Limb (tissue), 2 donors: ENCODE measurements at regions not wholly inside any gene's neighbourhood (a gene's known extent, or its start where the extent isn't known, plus 50 kb on each side); places are given as distances from the start of the nearest gene placed in this dataset.
"Not testable (repeated sequence)": the region's sequence is repeated elsewhere in the genome, so short reads cannot be mapped to it uniquely, and the experiment has no call there.

ENCODE experiments used
- DNase-seq, 2 donors: peaks; one replicate each; pipeline ENCODE4 v3.0.0-alpha.2; 2016; ENCODE audit errors: extremely low spot score in 2 of 2

- DNase-seq: peak; percentile 73 to 81
Observed at GRCh38 chr2:71923887-71924533, 223.7 kb downstream of the CYP26B1 start.

GRCh38 chr2:71923143-71923525, 224.5 kb downstream of the CYP26B1 start:
- no peak for DNase-seq

- DNase-seq: peak in 1 of 2 donors; percentile 22
Observed at GRCh38 chr2:71922499-71923142, 225.0 kb downstream of the CYP26B1 start.

GRCh38 chr2:71922091-71922490, 225.6 kb downstream of the CYP26B1 start:
- no peak for DNase-seq

DNA sequence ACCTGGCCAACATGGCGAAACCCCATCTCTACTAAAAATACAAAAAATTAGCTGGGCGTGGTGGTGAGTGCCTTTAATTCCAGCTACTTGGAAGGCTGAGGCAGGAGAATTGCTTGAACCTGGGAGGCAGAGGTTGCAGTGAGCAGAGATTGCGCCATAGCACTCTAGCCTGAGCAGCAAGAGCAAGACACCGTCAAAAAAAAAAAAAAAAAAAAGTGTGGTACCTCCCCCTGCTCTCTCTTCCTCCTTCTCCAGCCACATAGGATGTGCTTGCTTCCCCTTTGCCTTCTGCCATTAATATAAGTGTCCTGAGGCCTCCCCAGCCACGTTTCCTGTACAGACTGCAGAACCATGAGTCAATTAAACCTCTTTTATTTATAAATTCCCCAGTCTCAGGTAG, 226.8 kb downstream of the CYP26B1 start:
- DNase-seq: not testable (repeated sequence)

GRCh38 chr2:71919708-71920107, 228.0 kb downstream of the CYP26B1 start:
- no peak for DNase-seq

- no peak for DNase-seq
Observed at GRCh38 chr2:71910277-71910676, 237.4 kb downstream of the CYP26B1 start.

DNA sequence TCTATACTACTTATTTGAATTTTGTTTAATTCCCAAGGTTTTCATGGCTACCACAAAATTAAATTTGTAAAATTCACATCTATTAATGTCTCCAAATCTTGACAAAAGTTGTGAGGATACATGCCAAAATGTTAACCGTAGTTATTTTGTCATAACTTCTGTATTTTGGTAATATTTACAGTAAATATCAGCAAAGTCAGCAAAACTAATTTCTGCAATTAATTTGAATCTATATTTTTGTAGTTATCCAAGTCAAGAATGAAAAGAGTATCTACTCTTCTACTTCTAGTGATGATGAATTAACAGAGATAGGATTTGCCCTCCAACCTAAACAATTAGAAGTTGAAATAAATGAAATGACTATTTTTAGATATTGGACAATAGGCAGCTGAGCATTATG, 238.9 kb downstream of the CYP26B1 start:
- DNase-seq: no peak

DNA sequence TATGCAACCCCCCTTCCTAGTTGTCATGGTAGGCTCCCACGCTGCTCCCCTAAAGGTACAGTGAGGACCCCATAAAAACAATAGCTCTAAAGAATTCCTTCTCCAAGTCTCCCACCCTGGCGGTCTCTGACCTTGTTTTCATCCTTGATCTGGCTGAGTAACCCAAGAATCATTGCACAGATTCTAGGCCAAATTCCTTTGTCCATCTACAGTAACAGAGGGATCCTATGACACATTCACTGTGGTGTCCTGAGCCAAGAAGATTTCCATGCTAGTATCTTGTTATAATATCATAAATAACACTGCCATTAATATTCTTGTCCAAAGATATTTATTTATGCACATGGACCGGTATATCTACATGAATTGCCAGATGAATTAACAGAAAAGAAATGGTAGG, 240.2 kb downstream of the CYP26B1 start:
- DNase-seq: no peak

GRCh38 chr2:71906357-71906973, 241.2 kb downstream of the CYP26B1 start:
- DNase-seq: no peak

GRCh38 chr2:71905205-71905604, 242.5 kb downstream of the CYP26B1 start:
- no peak for DNase-seq

DNA sequence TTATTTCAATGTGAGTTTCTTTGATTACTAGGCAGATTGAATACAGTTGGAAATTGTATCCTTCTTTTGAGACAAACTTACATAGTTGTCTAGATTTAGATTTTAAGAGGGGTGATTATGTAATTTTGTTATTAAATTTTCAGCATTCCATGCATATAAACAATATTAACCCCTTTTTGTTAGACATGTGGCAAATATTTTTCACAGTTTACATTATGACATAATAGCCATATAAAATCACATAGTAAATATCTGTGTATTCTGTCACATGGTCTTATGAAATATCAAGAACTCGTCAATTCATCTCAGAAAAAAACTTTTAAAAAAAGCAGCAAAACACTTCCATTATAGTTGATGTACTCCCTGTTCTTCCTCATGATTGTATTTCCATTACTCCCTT, 243.8 kb downstream of the CYP26B1 start:
- no peak for DNase-seq

DNA sequence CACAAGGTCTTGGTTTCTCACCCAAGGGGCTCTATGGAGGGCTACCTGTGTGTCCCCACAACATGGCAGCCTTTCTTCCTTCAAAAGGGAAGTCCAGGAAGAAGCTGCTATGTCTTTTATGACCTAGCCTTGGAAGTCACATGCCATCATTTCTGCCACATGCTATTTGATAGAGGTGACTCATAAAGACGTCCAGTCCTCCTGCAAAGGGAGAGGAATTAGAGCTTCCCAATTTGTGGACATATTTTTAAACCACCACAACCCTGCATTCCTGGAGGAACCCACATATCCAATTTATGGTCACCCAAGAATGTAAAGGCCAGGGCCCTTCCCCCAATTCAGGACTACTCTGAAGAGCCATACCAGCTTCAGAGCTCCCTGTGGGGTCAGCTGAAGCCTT, 246.2 kb downstream of the CYP26B1 start:
- DNase-seq: no peak

- DNase-seq: no peak
Observed at GRCh38 chr2:71898851-71899681, 248.6 kb downstream of the CYP26B1 start.

GRCh38 chr2:71898375-71898774, 249.3 kb downstream of the CYP26B1 start:
- DNase-seq: no peak

DNA sequence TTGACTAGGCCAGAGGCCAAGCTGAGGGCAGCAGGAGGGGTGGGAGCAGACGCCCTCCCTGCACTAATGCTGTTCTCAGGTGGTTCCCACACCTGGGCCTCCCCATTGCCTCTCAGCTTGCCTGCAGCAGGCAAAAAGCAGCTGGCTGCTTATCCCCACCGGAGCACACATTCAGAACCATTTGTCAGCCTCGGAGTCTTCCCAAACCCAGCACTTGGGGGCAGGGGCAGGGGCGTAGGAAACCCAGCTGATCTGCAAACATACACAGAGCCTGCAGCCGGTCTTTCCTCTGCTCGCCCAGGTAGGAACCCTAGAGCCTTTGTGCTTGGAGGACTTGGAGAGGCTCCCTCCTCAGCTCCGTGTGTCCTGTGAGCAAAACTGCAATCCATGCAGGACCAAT, 249.8 kb downstream of the CYP26B1 start:
- no peak for DNase-seq

DNA sequence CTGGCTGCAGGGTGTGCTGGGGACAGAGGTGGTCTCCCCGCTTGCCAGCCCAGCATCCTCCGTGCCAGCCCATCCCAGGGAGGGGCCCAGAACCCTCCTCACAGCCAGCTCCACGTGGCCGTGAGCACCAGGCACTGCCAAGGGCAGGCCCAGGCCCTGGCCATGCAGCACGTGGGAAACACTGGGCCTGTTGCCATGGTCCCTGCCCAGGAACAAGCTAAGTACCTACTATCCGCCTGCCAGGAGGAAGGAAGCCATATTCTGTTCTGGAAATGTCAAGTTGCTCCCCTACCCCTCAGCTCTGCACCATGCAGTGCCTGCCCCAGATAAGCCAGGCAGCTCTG, 250.6 kb downstream of the CYP26B1 start:
- DNase-seq: no peak

GRCh38 chr2:71896385-71897136, 251.1 kb downstream of the CYP26B1 start:
- no peak for DNase-seq

DNA sequence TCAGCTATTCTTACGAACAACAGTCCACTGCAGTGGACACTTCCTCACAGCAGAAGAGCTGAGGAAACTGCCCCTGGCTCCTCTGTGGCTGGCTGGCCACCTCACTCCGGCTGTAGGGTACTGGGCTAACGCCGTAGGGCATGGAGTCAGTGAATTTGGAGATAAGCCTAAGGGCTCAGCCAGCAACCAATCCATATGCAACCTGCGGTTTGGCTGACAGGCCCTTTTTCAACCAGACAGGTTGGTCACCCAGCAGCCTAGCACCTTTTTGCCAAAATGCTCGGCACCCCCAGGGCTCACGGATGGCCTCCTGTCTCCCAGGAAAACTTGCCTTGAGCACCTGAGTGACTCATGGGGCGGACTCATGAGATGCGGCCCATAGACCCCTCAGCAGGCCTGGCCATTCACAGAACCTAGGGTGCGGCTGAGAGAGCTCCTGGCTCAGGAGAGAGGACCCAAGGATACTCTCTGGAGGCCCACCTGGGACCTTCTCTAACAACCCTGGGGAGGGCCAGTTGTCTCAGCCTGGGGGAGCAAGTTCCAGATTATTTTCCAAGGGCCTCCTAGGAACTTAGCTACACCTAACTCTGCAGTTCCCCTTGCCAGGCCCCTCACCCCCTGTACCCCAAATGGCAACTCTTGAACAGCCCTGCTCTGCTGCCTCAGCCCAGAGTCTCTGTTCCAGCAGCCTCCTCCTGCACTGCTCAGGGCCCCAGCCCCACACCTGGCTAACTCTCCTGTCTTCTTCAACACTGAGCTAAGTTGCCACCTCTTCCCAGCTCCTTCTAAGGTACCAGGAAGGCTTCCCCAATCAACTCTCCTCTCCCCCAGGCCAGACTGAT, 252.1 kb downstream of the CYP26B1 start:
- no peak for DNase-seq

DNA sequence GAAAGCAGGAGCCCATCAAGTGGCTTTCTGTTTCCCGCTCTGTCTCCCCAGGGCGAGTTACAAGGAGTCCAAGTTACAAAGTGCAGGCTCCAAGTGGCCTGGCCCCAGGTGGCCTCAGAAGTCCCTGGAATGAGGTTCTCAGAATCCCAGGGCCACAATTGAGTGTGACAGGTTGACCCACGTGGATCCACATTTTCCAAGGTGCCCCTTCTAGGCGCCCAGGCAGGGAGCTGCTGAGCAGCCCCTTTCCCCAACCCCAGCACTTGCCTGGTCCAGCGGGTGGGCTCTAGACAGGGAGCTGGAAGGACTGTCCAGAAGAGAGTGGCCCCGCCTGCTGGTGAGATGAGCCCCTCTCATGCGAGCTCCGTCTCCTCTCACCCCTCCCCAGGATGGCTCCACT, 253.4 kb downstream of the CYP26B1 start:
- no peak for DNase-seq

GRCh38 chr2:71893646-71894045, 254.0 kb downstream of the CYP26B1 start:
- DNase-seq: no peak
